AG20443 (cell line): ENCODE measurements at regions not wholly inside any gene's neighbourhood (a gene's known extent, or its start where the extent isn't known, plus 50 kb on each side); places are given as distances from the start of the nearest gene placed in this dataset.

ENCODE experiments used
- DNase-seq: peaks from one replicate; pipeline ENCODE4 v3.0.0; 2012; ENCODE audit warnings: low spot score, mixed read lengths

DNA sequence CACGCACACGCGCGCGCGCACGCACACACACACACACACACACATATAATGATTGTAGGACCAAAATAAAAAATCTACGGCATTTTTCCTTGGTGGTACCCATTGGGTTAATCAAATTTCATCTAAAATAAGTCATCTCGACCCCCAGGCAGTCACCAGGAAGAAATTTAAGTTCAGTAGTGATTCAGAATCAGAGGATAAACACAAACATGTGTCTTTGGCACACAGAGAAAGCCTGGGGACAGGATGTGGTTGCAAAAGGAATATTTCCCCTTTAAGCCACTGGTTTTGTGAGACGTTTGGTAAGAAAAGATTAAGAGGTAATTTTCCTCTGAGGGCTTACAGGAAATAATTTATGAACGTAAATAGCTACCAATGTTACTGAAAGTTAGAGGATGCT, 171.6 kb upstream of the PIEZO2 start:
- DNase-seq: peak; percentile 72

DNA sequence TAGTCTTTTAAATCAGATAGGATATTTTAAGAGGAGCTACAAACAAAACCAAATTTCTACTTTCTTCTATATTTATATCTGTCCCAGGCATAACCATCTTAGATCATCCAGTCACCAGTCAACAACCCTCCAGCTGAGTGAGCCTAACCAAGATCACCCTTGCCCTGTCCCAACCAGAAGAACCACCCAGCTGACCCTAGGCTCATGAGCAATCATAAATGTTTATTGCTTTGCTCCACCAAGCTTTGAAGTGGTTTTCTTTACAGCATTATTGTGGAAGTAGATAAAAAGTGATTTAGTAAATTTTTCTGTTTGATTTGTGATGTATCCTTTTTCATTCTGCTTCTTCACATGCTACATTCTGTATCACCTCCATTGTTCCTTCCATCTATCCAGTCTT, 167.2 kb upstream of the PIEZO2 start:
- no peak for DNase-seq

DNA sequence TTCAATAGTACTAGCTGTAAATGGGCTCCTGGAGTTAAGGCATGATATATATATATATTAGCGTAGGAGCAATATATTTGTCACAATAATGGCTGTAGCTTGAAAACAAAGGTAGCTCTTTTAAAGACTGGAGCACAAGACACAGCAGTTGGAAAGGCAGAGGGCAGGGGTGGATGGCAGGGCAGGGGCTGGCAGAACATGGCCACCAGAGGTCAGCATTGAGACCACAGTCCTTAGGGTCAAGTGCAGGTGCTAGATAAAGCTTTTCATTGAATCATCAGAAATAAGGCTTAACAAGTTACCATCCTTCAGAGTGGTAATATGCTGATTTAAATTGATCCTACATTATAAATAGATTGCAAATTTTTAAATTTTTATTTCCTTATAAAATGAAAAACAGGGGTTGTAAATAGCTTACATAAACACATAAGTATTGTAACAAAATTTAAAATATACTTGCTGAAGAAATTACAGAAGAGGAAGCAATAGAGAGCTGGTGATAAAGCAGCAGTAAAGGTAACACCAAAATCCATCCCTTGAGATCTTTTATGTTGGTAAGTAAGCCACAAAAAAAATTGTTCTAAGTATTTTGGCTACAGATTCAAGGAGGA, 161.2 kb upstream of the PIEZO2 start:
- DNase-seq: peak; percentile 60

DNA sequence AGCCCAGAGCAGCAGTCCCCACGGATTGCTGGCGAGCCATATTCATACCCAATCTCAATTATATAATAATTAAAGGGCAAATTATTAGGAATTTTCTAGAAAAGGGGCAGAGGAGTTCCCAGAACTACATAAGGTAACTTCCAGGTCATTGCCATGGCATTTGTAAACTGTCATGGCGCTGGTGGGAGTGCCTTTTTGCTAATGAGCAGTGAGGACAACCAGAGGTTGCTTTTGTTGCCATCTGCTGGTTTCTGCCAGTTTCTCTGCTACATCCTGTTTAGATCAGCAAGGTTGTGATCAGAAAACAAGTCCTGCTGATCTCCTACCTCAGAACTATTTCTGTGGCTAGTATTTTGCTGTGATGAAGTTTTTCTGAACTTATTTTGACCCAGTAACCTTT, 159.8 kb upstream of the PIEZO2 start:
- no peak for DNase-seq

DNA sequence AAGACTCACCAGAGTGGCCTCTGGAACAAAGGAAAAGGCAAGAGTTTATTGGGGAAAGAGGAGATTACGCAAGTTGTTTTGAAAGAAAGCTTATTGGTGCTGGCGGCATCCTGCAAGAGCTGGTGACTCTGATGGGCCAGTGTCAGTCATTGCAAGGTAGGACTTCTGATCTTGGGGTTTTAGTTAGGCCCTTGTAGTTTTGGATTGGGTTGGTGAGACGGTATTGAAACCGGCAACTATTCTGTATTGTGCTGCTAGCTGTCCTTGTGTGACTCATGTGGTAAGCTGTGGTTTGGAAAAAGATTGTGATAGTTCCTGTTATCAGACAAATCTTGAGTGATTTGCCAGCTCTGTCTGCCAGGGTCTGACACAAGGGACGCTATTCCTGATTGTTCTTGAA, 159.1 kb upstream of the PIEZO2 start:
- DNase-seq: peak; percentile 19

DNA sequence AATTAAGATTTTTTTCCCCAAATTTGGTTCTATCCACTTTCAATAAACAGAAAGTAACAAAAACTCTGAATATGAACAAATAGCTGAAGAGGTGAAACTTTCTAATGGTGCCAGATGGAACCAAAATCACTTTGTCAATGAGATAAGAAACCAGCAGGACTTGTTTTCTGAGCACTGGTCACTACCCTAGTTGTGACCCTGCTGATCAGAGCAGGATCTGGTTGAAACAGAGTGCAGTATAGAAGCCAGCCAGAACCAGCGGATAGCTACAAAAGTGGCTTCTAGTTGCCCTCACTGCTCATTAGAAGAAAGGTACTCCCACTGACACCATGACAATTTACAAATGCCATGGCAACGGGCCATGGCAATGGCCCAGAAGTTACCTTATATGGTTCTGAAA, 158.3 kb upstream of the PIEZO2 start:
- DNase-seq: no peak

DNA sequence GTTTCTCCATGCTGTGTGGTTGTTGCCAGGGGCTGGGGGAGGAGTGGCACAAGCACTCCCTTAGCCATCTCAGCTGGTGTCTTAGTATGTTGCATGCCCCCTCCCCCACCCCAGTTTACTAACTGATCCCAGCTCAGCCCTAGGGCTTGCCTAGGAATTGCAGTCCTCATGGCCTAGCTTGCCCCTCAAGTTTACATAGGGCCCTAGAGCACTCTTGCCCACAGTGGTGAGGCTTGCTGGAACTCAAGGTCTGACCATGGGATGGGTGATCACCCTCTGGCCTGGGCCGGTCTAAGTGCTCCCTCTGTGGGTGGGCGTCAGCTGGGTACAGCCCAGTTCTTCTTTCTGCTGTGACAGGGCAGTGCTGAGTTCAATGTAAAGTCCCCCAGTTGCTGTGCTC, 156.1 kb upstream of the PIEZO2 start:
- no peak for DNase-seq

DNA sequence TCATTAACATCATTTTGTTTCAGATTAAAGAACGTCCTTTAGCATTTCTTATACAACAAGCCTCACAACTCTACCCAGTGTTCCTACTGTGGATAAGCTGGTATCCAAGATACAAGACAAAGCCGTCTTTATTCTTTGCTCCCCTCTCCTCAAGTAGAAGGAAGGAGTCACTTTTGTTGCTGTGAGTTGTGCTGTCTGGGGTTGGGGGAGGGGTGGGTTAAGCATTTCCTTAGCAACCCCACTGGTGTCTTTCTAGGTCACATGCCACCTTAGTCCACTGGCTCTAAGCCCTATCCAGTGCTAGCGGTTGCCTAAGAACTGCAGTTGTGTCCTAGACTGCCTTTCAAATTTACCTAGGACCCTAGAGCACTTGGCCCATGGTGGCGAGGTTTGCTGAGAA, 155.6 kb upstream of the PIEZO2 start:
- DNase-seq: no peak

DNA sequence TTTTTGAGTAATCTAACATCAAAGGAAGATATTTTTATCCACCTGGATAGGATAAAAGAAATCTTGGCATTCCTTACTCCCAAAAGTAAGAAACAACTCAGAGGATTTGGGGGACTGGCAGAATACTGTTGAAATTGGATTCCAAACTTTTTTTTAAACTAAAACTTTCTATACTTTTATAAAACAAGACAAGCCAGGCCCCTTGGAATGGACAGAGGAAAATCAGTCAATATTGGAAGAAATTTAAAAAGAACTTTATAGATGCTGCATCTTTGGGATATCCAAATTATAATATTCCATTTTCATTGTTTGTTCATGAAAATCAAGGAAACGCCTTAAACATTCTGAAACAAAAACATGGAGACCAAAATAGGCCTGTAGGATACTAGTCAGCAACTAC, 147.6 kb upstream of the PIEZO2 start:
- DNase-seq: no peak

DNA sequence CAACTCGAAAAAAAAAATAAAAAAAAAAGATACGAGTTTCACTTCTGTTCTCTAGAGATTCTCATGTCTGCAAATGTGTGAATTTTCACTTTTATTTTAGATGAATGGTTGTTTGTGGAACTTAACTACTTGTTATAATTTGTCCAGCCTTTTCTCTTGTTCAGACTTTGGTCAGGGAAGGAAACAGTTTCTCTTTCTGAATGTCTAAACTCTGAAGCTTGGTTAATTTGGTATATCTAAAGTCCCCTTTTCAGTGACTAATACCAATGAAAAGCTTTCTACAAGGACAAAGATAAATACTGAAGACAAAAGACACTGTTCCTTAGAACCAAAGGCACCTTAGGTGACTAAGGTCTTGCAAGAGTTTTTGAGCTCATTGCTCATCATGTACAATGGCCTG, 144.4 kb upstream of the PIEZO2 start:
- DNase-seq: no peak

DNA sequence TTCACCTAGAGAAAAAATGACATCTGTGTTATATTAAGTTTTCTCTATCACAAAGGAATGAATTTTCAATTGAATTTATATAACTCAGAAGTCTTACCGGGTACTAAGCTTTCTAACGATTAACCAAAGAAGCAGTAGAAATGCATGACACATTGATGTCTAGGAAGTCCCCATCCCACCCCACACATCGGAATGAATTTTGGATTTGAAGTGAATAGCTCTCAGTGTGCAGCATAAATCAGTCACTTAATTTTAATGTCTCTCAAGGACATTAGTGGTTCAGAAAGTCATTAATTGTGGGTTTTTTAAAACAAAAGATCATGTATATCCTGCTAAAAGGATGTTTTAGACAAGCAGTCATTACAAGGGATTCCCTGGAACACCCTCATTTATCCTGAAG, 141.4 kb upstream of the PIEZO2 start:
- no peak for DNase-seq

DNA sequence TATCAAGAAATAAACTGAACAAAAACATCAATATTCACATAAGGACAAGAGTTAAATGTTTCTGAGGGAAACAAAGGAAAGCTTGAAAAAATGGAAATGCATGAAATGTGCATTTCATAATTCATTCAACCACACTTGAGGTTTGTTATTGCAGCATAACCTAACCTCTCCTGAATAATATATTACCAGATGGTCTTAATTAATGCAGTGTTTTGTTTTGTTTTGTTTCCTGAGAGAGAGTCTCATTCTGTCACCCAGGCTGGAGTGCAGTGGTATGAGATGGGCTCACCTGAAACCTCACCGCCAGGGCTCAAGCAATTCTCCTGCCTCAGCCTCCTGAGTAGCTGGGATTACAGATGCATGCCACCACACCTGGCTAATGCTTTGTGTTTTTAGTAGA, 139.9 kb upstream of the PIEZO2 start:
- DNase-seq: no peak

DNA sequence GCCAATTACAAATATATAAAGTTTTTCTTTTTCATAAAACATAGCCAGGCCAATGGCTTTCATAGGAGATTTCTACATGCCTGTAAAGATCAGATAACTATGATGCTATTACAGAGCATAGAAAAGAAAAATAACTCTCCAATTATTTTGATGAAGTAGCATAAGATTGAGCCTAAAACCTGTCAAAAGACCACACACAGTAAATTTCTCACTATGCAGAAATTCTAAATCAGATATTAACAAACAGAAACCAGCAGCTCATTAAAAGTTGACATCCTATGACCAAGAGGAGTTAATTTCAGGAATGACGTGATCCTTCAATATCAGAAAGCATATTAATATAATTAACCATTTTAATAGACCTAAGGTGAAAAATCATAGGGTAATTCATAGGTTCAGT, 139.0 kb upstream of the PIEZO2 start:
- DNase-seq: no peak

DNA sequence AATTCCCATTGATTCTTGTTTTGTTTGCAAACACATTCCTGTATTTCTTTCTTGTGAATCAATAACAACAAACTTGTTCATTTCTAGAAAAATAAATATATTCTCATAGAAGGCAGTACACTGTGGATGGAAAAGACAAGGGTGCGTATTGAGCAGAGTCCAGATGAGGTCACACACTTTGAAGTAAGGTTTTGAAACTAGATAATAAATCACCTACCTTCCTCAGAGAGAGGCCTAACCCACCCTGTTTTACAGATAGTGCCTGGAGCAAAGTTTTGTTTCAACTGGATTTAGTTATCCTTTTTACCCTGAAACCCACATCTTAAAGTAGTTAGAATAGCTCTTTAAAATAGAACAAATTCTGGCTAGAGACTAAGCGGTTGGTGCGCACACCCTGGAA, 137.1 kb upstream of the PIEZO2 start:
- no peak for DNase-seq

DNA sequence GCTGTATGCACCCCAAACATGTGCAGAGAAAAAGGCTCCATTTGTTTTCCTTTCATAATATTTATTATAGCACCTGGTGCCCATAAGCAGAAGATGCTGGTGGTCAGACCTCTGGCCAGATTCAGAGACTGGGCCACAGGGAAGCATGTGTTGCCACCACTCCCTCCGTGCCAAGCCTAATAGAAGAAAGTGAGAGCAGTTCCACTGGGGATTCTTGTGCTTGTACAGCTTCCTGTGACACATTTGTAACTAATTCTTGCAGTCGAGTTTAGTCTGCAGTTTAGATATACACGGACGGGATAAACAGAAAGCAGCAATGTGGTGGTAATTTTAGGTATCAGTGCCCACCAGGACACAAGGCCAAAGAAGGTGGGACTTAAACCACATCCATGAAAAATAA, 135.4 kb upstream of the PIEZO2 start:
- peak; percentile 30 for DNase-seq

DNA sequence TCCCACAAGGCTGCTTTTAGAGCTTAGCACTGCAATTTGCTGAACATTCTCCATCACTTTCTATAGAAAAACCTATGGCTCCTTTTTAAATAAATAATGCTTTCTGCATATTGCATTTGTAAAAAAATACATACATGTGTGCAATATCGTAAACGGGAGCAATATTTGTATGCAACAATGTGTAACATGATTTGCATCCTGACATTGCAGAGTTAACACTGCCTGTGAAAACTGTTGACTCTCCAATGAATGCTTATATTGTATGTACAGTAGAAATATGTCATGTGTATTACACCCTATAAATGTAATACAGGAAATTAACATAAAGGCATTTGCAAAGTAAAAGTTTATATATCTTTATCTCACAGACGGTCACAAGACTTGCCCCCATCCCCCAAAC, 135.0 kb upstream of the PIEZO2 start:
- DNase-seq: no peak

DNA sequence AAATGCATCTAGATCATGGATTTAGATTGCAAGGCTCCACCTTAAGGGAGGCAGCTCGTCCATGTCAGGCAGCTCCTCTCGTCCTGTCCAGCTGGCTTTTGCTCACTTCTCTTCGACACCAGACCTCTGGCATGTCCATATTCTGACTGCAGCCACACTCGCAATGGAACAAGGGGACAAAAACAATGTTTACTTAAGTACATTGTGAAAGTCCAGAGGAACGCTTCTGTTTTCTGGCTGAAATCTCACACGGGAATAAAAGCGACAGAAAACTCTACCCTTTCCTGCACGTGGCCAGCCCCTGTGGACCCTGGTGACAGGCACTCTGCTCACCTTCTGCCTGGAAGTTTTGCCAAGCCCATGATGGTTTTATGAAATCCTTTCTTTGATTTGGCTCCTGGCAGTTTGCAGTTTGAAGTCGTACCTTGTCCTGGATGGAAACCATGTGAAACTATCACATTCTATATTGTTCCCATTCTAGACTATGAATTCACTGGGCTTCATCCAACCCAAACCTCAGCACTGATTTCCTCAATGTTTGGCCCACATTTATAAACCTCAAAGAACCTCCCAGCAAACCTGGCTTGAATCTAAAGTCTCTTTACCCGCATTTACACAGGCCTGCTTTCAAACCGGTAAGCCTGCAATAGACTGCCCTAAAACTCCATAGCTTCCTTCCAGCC, 134.3 kb upstream of the PIEZO2 start:
- no peak for DNase-seq

DNA sequence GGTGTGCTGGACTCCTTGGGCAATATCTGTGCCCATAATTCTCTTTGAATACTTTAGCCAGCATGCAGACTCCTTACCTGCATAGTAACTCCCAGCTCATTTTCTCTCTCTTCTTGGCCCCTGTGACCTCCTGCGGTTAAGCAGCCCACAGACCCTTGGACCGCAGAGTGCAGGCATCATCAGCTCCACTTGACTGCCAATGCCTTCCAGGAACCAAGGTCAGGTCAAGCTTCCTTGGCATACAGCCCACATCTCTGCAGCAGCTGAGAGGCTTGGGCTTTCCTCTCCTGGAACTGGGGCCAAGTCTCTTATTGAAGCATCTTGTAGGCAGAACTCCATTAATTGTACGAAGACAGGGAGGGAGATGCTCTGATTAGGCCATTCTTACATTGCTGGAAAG, 130.1 kb upstream of the PIEZO2 start:
- DNase-seq: no peak

DNA sequence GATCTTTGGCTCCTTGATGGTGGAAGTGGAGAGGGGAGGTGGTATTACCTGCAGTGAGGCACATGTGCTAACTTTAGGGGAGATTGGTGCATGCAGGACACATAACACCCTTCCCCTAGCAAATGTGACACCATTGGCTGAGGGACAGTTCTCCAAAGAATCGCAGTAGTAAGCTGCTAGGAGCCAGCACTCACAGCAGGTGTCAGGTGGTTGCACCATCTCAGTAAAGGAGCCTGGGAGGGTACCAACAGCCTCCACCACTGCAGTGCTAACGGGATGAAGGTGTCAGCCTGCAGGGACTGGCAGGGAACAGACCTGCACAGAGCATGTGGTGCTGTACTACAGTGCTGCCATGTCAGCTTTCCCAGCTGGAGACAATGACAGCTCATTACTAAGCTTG, 127.3 kb upstream of the PIEZO2 start:
- DNase-seq: no peak

DNA sequence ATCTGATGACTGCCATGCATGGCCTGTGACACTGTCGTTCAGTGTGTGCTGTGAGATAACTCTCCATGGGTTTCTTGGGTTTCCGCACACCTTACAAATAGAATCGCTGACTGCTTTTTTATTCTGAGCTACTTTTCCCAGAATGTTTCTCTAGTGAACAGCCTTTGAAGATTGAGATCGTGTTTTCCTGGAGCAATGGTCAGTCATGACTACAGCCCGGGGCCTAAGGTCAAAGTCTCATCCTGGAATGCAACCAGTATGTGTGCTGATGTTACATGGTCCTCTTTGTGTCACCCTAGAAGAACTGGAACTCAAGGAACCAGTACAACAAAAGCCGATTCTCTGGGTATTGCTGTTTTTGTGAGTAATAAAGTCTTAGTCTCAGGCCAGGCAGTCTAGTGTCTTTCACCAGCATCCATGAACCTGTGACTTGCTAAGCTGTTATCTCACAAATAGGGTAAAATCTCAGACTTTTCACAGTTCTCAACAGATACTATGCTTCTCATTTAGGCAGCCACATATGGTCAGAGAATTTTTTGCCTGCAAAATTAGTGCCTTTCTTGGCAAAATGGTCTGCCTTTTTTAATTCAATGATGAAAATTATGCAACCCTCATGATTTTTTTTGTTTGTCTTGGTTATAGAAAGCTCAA, 124.9 kb upstream of the PIEZO2 start:
- DNase-seq: no peak

DNA sequence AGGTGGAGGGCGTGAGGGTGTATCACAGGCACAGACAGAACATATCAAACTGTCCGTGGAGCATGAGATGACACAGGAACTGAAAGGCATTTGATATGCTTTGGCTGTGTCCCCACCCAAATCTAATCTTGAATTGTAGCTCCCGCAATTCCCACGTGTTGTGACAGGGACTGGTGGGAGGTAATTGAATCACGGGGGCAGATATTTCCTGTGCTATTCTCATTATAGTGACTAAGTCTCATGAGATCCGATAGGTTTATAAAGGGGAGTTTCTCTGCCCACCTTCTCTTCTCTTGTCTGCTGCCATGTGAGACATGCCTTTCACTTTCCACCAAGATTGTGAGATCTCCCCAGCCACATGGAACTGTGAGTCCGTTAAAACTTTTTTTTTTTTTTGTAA, 123.1 kb upstream of the PIEZO2 start:
- DNase-seq: no peak

DNA sequence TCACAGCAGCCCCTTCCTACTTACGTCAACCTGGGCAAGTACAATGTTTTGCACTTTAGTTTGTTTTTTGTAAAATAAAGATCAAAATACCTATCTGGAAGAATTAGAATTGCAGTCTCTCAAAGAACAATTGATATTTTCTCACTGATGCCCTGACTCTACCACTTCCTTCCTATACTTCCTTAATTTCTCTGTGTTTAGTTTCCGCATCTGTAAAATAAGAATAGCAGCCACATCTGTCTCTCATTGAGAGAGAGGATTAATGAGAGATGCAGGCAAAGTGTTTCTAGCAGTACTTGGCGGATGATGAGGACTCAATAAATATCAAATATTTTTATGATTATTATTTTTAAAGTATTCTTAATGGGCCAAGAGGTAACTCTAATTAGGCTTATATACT, 122.6 kb upstream of the PIEZO2 start:
- no peak for DNase-seq

DNA sequence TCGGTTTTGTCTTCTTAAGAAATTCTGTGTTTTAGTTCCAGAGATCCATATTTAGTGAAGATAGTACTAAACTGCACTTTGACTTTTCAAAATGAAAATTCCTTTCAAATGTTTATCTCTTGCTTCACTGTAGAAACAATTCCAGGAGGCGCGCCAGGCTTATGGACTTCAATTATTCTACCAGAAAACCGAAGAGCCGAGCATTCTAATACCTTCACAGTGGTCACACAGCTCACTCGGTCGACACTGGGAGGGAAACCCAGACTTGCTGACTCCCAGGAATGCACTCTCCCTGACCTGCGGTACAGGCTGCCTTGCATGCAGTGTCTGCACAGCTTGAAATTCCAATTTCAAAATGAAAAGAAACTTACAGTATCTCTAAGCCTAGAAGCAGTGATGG, 119.9 kb upstream of the PIEZO2 start:
- peak; percentile 69 for DNase-seq

DNA sequence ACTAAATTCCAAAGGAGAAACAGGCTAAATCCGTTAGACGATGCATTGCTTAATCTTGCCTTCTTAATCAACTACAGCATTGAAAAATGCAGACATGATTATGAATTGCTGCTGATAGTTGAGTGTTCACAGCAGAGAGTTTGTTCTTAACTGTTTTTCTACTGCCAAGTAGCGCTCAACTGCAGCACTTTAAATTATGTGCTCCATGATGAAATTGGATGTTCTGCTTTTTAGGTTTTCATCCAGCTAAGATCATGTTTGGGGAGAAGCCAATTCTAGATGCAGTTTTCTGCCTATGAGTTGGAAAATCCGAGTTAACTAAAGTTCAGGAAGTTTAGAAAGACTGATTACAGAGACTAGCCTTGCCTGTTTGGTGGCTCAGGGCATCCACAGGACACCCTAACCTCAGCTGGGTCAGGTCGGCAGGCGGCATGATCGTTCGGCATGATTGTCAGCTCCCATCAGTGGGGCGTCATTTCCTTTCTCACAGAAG, 119.4 kb upstream of the PIEZO2 start:
- DNase-seq: peak; percentile 33
